ENCODE measurements at regions not wholly inside any gene's neighbourhood (a gene's known extent, or its start where the extent isn't known, plus 50 kb on each side); places are given as distances from the start of the nearest gene placed in this dataset.

DNA sequence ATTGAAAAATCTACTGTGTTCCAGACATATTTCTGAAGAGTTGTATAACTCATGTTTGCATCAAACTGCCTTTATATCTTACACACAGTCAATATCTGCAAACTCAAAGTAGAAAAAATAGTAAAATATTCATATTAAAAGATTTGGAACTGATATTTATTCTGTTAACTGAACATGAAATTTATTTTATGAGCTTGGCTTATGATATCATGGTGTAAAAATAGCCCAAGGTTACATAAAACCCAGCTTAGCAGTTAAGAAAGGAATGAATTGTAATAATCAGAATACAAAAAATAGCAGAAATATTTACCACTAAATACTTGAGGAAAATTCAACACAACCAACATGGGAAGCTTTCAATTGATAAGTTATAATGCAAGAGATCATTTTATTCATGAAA lies 367.9 kb downstream of the FLRT2 start:
- Histone ChIP-seq H3K9me3 (ENCODE audit: low read depth) (no peaks in the 10 kb centered on the region), H3K79me2 (no peaks in the 10 kb centered on the region), H3K4me3 (no peak overlapping the region), H3K9me2 (replicated peaks; ENCODE audit: insufficient read depth) (no peaks in the 10 kb centered on the region), H3K36me3 (replicated peaks; ENCODE audit: insufficient read depth, low read depth) (no peaks in the 10 kb centered on the region), H3K27me3 (no peaks in the 10 kb centered on the region), H2AFZ (no peak overlapping the region), H3K4me2 (no peak overlapping the region), H4K20me1 (ENCODE audit: insufficient read depth, poor library complexity, severe bottlenecking) (no peaks in the 10 kb centered on the region), H3K27ac (no peak overlapping the region), H3K4me1 (ENCODE audit: insufficient read depth) (no peaks in the 10 kb centered on the region)
- DNase-seq (ENCODE audit: low spot score) = no peak
- no peak for TF ChIP-seq EZH2 (IDR thresholded peaks at IDR 0.05; ENCODE audit: borderline replicate concordance)
- no peak for TF ChIP-seq CTCF (IDR thresholded peaks at IDR 0.05; ENCODE audit: poor library complexity)
- TF ChIP-seq EZH2phosphoT487 (IDR thresholded peaks at IDR 0.05; ENCODE audit: low read depth, severe bottlenecking, unreplicated experiment) = no peak

GRCh38 chr14:85895603-85896002 lies 365.7 kb downstream of the FLRT2 start:
- Histone ChIP-seq H2AFZ (no peak overlapping the region), H4K20me1 (ENCODE audit: insufficient read depth, poor library complexity, severe bottlenecking) (no peaks in the 10 kb centered on the region), H3K79me2 (no peaks in the 10 kb centered on the region), H3K27ac (no peak overlapping the region), H3K9me3 (ENCODE audit: low read depth) (no peaks in the 10 kb centered on the region), H3K9me2 (replicated peaks; ENCODE audit: insufficient read depth) (no peaks in the 10 kb centered on the region), H3K36me3 (replicated peaks; ENCODE audit: insufficient read depth, low read depth) (no peaks in the 10 kb centered on the region), H3K27me3 (no peaks in the 10 kb centered on the region), H3K4me3 (no peak overlapping the region), H3K4me1 (ENCODE audit: insufficient read depth) (no peaks in the 10 kb centered on the region), H3K4me2 (no peak overlapping the region)
- TF ChIP-seq EZH2phosphoT487 (IDR thresholded peaks at IDR 0.05; ENCODE audit: low read depth, severe bottlenecking, unreplicated experiment) (no peak), EZH2 (IDR thresholded peaks at IDR 0.05; ENCODE audit: borderline replicate concordance) (no peak), CTCF (IDR thresholded peaks at IDR 0.05; ENCODE audit: poor library complexity) (no peak)
- 71% methylated on average over 1 of the region's 1 CpG for WGBS (ENCODE audit: low lambda C conversion rate, missing lambda C conversion rate)
- no peak for DNase-seq (ENCODE audit: low spot score)

DNA sequence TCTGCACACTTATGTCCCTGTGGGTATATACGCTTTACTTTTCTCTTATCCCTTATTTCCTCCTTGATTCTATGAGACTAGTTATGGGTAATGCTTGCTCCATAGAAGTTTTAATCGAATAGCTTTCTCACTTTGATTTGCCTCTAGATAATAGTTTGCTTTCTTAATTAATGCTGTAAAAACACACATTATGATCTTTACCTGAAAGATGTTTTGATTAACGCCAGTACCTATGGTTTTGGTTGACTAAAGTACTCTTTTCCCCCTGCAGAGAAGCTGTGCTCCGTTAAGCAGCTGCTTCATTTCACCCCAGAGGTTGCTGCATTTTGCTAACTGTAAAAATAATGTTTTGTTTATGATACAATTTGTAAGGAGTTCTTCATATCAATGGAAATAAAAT lies 362.3 kb downstream of the FLRT2 start:
- no peak for TF ChIP-seq EZH2phosphoT487 (IDR thresholded peaks at IDR 0.05; ENCODE audit: low read depth, severe bottlenecking, unreplicated experiment)
- TF ChIP-seq EZH2 (IDR thresholded peaks at IDR 0.05; ENCODE audit: borderline replicate concordance) = no peak
- no peak for TF ChIP-seq CTCF (IDR thresholded peaks at IDR 0.05; ENCODE audit: poor library complexity)
- 84% methylated on average over 4 of the region's 4 CpGs for WGBS (ENCODE audit: low lambda C conversion rate, missing lambda C conversion rate)
- no peak overlapping the region for H3K4me2 ChIP-seq
- no peaks in the 10 kb centered on the region for H3K9me2 ChIP-seq (replicated peaks; ENCODE audit: insufficient read depth)
- no peaks in the 10 kb centered on the region for H3K36me3 ChIP-seq (replicated peaks; ENCODE audit: insufficient read depth, low read depth)
- H3K4me1 ChIP-seq (ENCODE audit: insufficient read depth) = no peaks in the 10 kb centered on the region
- DNase-seq (ENCODE audit: low spot score) = no peak
- H3K9me3 ChIP-seq (ENCODE audit: low read depth) = no peaks in the 10 kb centered on the region
- no peaks in the 10 kb centered on the region for H3K27me3 ChIP-seq
- H2AFZ ChIP-seq = no peak overlapping the region
- H3K4me3 ChIP-seq = no peak overlapping the region
- H3K27ac ChIP-seq = no peak overlapping the region
- no peaks in the 10 kb centered on the region for H3K79me2 ChIP-seq
- H4K20me1 ChIP-seq (ENCODE audit: insufficient read depth, poor library complexity, severe bottlenecking) = no peaks in the 10 kb centered on the region

- no peak overlapping the region for H3K4me3 ChIP-seq
- no peaks in the 10 kb centered on the region for H3K79me2 ChIP-seq
- TF ChIP-seq CTCF (IDR thresholded peaks at IDR 0.05; ENCODE audit: poor library complexity) = no peak
- no peak for TF ChIP-seq EZH2phosphoT487 (IDR thresholded peaks at IDR 0.05; ENCODE audit: low read depth, severe bottlenecking, unreplicated experiment)
- TF ChIP-seq EZH2 (IDR thresholded peaks at IDR 0.05; ENCODE audit: borderline replicate concordance) = no peak
- no peaks in the 10 kb centered on the region for H3K36me3 ChIP-seq (replicated peaks; ENCODE audit: insufficient read depth, low read depth)
- WGBS (ENCODE audit: low lambda C conversion rate, missing lambda C conversion rate) = 70% methylated on average over 4 of the region's 4 CpGs
- no peaks in the 10 kb centered on the region for H4K20me1 ChIP-seq (ENCODE audit: insufficient read depth, poor library complexity, severe bottlenecking)
- H3K27me3 ChIP-seq = no peaks in the 10 kb centered on the region
- H3K27ac ChIP-seq = no peak overlapping the region
- H3K4me1 ChIP-seq (ENCODE audit: insufficient read depth) = no peaks in the 10 kb centered on the region
- no peak overlapping the region for H2AFZ ChIP-seq
- no peak for DNase-seq (ENCODE audit: low spot score)
- H3K9me3 ChIP-seq (ENCODE audit: low read depth) = no peaks in the 10 kb centered on the region
- H3K4me2 ChIP-seq = no peak overlapping the region
- H3K9me2 ChIP-seq (replicated peaks; ENCODE audit: insufficient read depth) = no peaks in the 10 kb centered on the region
Measured at GRCh38 chr14:85883966-85884365, 354.0 kb downstream of the FLRT2 start.

Data from hepatocyte (in vitro differentiated cells).